Sigmoid colon (tissue), 6 donors: ENCODE measurements at regions not wholly inside any gene's neighbourhood (a gene's known extent, or its start where the extent isn't known, plus 50 kb on each side); places are given as distances from the start of the nearest gene placed in this dataset.

Experiments used
- DNase-seq: peaks from one replicate; pipeline ENCODE4 v3.0.0-alpha.2; 2019
- H3K27ac ChIP-seq, 4 donors: fragments of 200-600 bp; sonication (generic); one replicate each; pipeline ENCODE4 v1.5.1; 2016 to 2019; ENCODE audit warnings: mild to moderate bottlenecking in 1 of 4
- H3K27me3 ChIP-seq, 3 donors: fragments of 200-600 bp; sonication (generic); one replicate each; pipeline ENCODE4 v1.5.1; 2019; ENCODE audit warnings: mild to moderate bottlenecking in 1 of 3
- H3K36me3 ChIP-seq, 4 donors: fragments of 200-600 bp; sonication (generic); one replicate each; pipeline ENCODE4 v1.5.1; 2016 to 2019
- H3K4me1 ChIP-seq, 4 donors: fragments of 200-600 bp; sonication (generic); one replicate each; pipeline ENCODE4 v1.5.1; 2017 to 2019
- H3K4me3 ChIP-seq, 4 donors: fragments of 200-600 bp; sonication (generic); one replicate each; pipeline ENCODE4 v1.5.1; 2017 to 2019; ENCODE audit warnings: mild to moderate bottlenecking in 2 of 4, moderate library complexity in 1 of 4
- H3K9me3 ChIP-seq, 4 donors: fragments of 200-600 bp in 3 of 4; sonication (generic) in 3 of 4; one replicate each; pipeline versions ENCODE4 v1.5.1 to v1.6.1; 2013 to 2019
- CTCF ChIP-seq, 4 experiments: fragments of 450-650 bp in 3 of 4; fragments of 200-600 bp in 1 of 4; IDR thresholded peaks; one replicate each; pipeline ENCODE4 v1.5.1; 2016 to 2019; ENCODE audit warnings: antibody characterized with exemption in 4 of 4, mild to moderate bottlenecking in 3 of 4, moderate library complexity in 2 of 4
- EP300 ChIP-seq, 4 donors: sonication (generic); formaldehyde crosslinking; IDR thresholded peaks; one replicate each; pipeline ENCODE4 v1.6.1; 2017; ENCODE audit warnings: antibody characterized with exemption in 4 of 4
- POLR2A ChIP-seq, 2 donors: fragments of 450-650 bp; IDR thresholded peaks; one replicate each; pipeline ENCODE4 v1.6.1; 2016; ENCODE audit warnings: antibody characterized with exemption in 2 of 2, mild to moderate bottlenecking in 2 of 2, moderate library complexity in 2 of 2
- POLR2AphosphoS5 ChIP-seq, 4 donors: sonication (generic); formaldehyde crosslinking; IDR thresholded peaks; one replicate each; pipeline ENCODE4 v1.6.1; 2017; ENCODE audit warnings: antibody characterized with exemption in 4 of 4
- WGBS, 2 donors: extraction: QIAGEN DNeasy Blood & Tissue Kit; methylation state at CpG; one replicate each; pipeline ENCODE4 v1.1.7; 2013; 5-methylcytosine and 5-hydroxymethylcytosine counted together
- intact Hi-C: fragments of 100-400 bp; cut with DNase I; formaldehyde crosslinking; loops from one replicate; pipeline ENCODE4 v1.15.1; 2023
- donor health status: healthy with polysubstance abuse.
- donor health status: healthy.

- peaks cover 0 to 27% (median 16%) of the 10 kb centered on the region in 4 donors for H3K4me1 ChIP-seq
- no peak overlapping the region for H3K4me3 ChIP-seq
- H3K36me3 ChIP-seq, result no peaks in the 10 kb centered on the region
- no peak for DNase-seq
- no peaks in the 10 kb centered on the region for H3K9me3 ChIP-seq
- TF ChIP-seq EP300 (IDR thresholded peaks at IDR 0.05) (no peak), POLR2AphosphoS5 (IDR thresholded peaks at IDR 0.05) (no peak)
- intact Hi-C loops, result no loop called here
- no peaks in the 10 kb centered on the region for H3K27me3 ChIP-seq
- no peak overlapping the region for H3K27ac ChIP-seq
Observed at GRCh38 chr12:92421701-92422100, 276.1 kb upstream of the BTG1 start.

GRCh38 chr12:92421042-92421441 is 275.4 kb upstream of the BTG1 start:
- Histone ChIP-seq H3K27ac (no peak overlapping the region), H3K4me3 (no peak overlapping the region), H3K27me3 (no peaks in the 10 kb centered on the region), H3K4me1 (peaks cover 0 to 20% (median 11%) of the 10 kb centered on the region in 4 donors), H3K9me3 (no peaks in the 10 kb centered on the region), H3K36me3 (no peaks in the 10 kb centered on the region)
- TF ChIP-seq POLR2A (IDR thresholded peaks at IDR 0.05) (no peak), POLR2AphosphoS5 (IDR thresholded peaks at IDR 0.05) (no peak), EP300 (IDR thresholded peaks at IDR 0.05) (no peak), CTCF (IDR thresholded peaks at IDR 0.05) (no peak)
- WGBS, 2 donors, result 96 to 98% methylated on average over 1 of the region's 1 CpG
- intact Hi-C loops, result no loop called here
- no peak for DNase-seq

- no peaks in the 10 kb centered on the region for H3K9me3 ChIP-seq
- WGBS, 2 donors, result 27 to 74% methylated on average over 1 of the region's 1 CpG
- intact Hi-C loops, result no loop called here
- TF ChIP-seq CTCF (IDR thresholded peaks at IDR 0.05) (peak in 1 of 4 experiments; percentile 3), POLR2A (IDR thresholded peaks at IDR 0.05) (no peak), POLR2AphosphoS5 (IDR thresholded peaks at IDR 0.05) (no peak), EP300 (IDR thresholded peaks at IDR 0.05) (no peak)
- no peaks in the 10 kb centered on the region for H3K36me3 ChIP-seq
- H3K27ac ChIP-seq, result no peak overlapping the region
- H3K4me3 ChIP-seq, result no peak overlapping the region
- peaks cover 0 to 5% (median 2%) of the 10 kb centered on the region in 4 donors for H3K4me1 ChIP-seq
- H3K27me3 ChIP-seq, result no peaks in the 10 kb centered on the region
- DNase-seq, result no peak
Observed at GRCh38 chr12:92419201-92419600, 273.6 kb upstream of the BTG1 start.

- TF ChIP-seq POLR2A (IDR thresholded peaks at IDR 0.05), result no peak
- TF ChIP-seq EP300 (IDR thresholded peaks at IDR 0.05), result no peak
- no peak for TF ChIP-seq POLR2AphosphoS5 (IDR thresholded peaks at IDR 0.05)
- no peak for TF ChIP-seq CTCF (IDR thresholded peaks at IDR 0.05)
- no peak overlapping the region for H3K27ac ChIP-seq
- no peak overlapping the region for H3K4me3 ChIP-seq
- 88 to 93% methylated on average over 2 of the region's 2 CpGs for WGBS, 2 donors
- DNase-seq, result no peak
- H3K4me1 ChIP-seq, result no peaks in the 10 kb centered on the region
- no peaks in the 10 kb centered on the region for H3K27me3 ChIP-seq
- H3K36me3 ChIP-seq, result no peaks in the 10 kb centered on the region
- H3K9me3 ChIP-seq, result no peaks in the 10 kb centered on the region
- intact Hi-C loops, result no loop called here
Observed at GRCh38 chr12:92418381-92418780, 272.7 kb upstream of the BTG1 start.

- H3K27me3 ChIP-seq, result no peaks in the 10 kb centered on the region
- no peak overlapping the region for H3K27ac ChIP-seq
- no peak overlapping the region for H3K4me3 ChIP-seq
- DNase-seq, result no peak
- TF ChIP-seq CTCF (IDR thresholded peaks at IDR 0.05), result no peak
- TF ChIP-seq POLR2AphosphoS5 (IDR thresholded peaks at IDR 0.05), result no peak
- TF ChIP-seq EP300 (IDR thresholded peaks at IDR 0.05), result no peak
- no peak for TF ChIP-seq POLR2A (IDR thresholded peaks at IDR 0.05)
- 96 to 98% methylated on average over 2 of the region's 2 CpGs for WGBS, 2 donors
- no peaks in the 10 kb centered on the region for H3K36me3 ChIP-seq
- H3K9me3 ChIP-seq, result no peaks in the 10 kb centered on the region
- intact Hi-C loops, result no loop called here
- no peaks in the 10 kb centered on the region for H3K4me1 ChIP-seq
Observed at GRCh38 chr12:92417373-92417772, 271.7 kb upstream of the BTG1 start.
